ENCODE measurements at regions not wholly inside any gene's neighbourhood (a gene's known extent, or its start where the extent isn't known, plus 50 kb on each side); places are given as distances from the start of the nearest gene placed in this dataset.

DNA sequence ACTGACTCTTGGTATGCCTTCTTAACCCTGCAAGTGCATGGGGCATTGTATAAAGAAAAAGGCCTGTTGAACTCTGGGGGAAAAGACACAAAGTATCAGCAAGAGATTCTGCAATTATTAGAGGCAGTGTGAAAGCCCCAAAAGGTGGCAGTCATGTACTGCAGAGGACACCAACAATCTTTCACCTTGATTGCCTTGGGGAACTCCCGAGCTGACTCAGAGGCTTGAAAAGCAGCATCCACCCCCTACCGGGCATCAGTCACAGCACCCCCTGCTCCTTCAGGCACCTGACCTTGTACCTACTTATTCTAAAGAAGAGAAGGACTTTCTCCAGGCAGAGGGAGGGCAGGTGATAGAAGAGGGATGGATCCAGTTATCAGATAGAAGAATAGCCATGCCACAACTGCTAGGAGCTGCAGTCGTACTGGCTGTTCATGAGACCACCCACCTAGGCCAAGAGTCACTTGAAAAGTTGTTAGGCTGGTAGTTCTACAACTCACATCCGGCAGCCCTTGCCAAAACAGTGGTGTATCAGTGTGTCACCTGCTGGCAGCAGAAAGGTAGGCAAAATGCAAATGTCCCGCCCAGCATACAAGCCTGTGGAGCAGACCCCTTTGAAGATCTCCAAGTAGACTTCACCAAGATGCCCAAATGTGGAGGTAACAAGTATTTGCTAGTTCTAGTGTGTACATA lies 241.6 kb upstream of the CNTN6 start:
- DNase-seq (ENCODE audit: low read depth), result peak; percentile 46
- H3K4me3 ChIP-seq (ENCODE audit: low read length), result no peak overlapping the region
- TF ChIP-seq CTCF (IDR thresholded peaks at IDR 0.05; ENCODE audit: insufficient read depth, low read depth, low read length, missing control alignments), result peak; percentile 11

GRCh38 chr3:852033-852432 lies 240.8 kb upstream of the CNTN6 start:
- peak; percentile 8 for DNase-seq (ENCODE audit: low read depth)
- no peak overlapping the region for H3K4me3 ChIP-seq (ENCODE audit: low read length)
- TF ChIP-seq CTCF (IDR thresholded peaks at IDR 0.05; ENCODE audit: insufficient read depth, low read depth, low read length, missing control alignments), result peak; percentile 7

GRCh38 chr3:853489-853888 lies 239.3 kb upstream of the CNTN6 start:
- TF ChIP-seq CTCF (IDR thresholded peaks at IDR 0.05; ENCODE audit: insufficient read depth, low read depth, low read length, missing control alignments), result no peak
- H3K4me3 ChIP-seq (ENCODE audit: low read length), result no peak overlapping the region

GRCh38 chr3:859135-859534 lies 233.7 kb upstream of the CNTN6 start:
- no peak for TF ChIP-seq CTCF (IDR thresholded peaks at IDR 0.05; ENCODE audit: insufficient read depth, low read depth, low read length, missing control alignments)
- no peak for DNase-seq (ENCODE audit: low read depth)
- H3K4me3 ChIP-seq (ENCODE audit: low read length), result no peak overlapping the region

More at GRCh38 chr3:853489-853888, 239.3 kb upstream of the CNTN6 start:
- no peak for DNase-seq (ENCODE audit: low read depth)

- no peak overlapping the region for H3K4me3 ChIP-seq (ENCODE audit: low read length)
- no peak for DNase-seq (ENCODE audit: low read depth)
- no peak for TF ChIP-seq CTCF (IDR thresholded peaks at IDR 0.05; ENCODE audit: insufficient read depth, low read depth, low read length, missing control alignments)
These were observed 231.1 kb upstream of the CNTN6 start for GRCh38 chr3:861721-862120.

DNA sequence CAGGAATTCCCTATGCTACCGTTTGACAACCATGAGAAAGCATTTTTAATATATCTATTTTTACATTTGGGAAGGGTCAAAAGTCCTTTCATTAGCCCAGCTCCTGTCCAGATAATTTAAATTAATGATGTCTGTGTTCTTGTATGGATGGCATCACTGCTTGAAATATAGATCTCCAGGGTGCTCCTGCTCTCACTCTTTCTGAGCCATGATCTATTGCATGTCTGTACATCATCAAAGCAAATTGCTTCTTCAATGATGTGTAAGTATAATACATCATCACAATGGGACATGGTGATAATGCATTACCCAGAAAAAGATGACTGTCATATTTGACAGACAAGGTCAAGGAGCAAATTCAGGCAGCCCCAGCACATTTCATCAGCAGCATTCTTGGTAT lies 223.6 kb upstream of the CNTN6 start:
- no peak for DNase-seq (ENCODE audit: low read depth)
- no peak for TF ChIP-seq CTCF (IDR thresholded peaks at IDR 0.05; ENCODE audit: insufficient read depth, low read depth, low read length, missing control alignments)
- no peak overlapping the region for H3K4me3 ChIP-seq (ENCODE audit: low read length)

DNA sequence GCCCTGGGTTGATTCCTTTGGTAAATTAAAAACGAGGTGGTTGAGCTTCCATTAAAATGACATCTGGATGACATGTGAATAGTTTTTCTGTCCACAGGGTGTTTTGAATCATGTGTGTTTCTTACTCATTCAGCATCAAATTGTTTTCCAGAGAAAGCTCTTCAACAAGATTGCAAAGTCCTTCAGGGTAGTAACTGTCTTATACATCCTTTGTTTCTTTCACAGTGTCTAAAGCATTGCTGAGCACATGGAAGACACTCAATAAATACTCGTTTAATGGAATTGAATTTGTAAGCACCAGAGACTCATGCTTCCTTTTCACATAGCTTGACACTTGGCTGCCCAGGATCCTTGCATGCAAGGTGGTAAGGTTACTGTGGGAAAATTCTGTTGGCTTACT lies 223.1 kb upstream of the CNTN6 start:
- no peak for TF ChIP-seq CTCF (IDR thresholded peaks at IDR 0.05; ENCODE audit: insufficient read depth, low read depth, low read length, missing control alignments)

More for the DNA sequence above, 223.1 kb upstream of the CNTN6 start:
- no peak for DNase-seq (ENCODE audit: low read depth)
- H3K4me3 ChIP-seq (ENCODE audit: low read length), result no peak overlapping the region

Data from epithelial cell of esophagus (primary cell).